ENCODE measurements at regions not wholly inside any gene's neighbourhood (a gene's known extent, or its start where the extent isn't known, plus 50 kb on each side); places are given as distances from the start of the nearest gene placed in this dataset.

GRCh38 chr11:115716601-115717529 is 212.7 kb upstream of the CADM1 start:
- DNase-seq, result peak; percentile 48

GRCh38 chr11:115716080-115716479 is 211.9 kb upstream of the CADM1 start:
- no peak for DNase-seq

GRCh38 chr11:115715251-115715770 is 211.1 kb upstream of the CADM1 start:
- no peak for DNase-seq

DNA sequence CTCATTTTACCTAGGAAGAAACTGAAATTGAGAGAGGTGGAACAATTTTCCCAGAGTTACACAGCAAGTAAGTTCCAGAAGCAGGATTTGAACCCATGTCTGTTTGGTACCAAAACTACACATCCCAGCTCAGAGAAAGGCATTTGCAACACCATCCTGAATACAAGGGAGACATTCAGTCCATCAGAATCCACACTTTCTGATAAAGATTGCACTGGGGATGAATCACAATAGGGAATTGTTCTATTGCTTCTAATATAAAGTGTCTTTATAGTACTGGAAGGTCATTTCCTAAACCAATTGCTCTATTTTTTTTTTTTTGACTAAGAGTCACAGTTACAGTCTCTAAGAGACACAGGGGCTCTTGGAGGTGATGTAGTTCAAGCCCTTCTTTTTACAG is 208.1 kb upstream of the CADM1 start:
- no peak for DNase-seq

- peak; percentile 21 for DNase-seq
Measured at GRCh38 chr11:115710980-115711379, 206.8 kb upstream of the CADM1 start.

DNA sequence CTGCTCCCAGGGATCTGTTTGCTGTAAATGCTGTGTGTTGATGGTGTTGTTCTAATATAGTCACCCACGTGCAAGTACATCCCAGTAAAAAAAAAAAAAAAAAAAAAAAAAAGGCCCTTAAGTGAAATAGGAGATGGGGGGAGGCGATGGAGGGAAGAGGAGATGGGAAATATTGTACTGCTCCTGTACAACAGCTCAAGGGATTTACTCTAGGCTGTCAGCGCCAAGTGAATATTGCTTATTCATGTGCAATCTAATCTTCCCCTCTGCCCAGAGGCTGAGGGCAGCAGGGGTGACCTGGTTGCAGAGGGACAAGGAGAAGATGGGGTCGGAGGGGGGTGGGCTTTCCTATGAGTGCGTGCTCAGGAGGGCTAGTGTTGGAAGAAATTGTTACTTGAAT is 206.2 kb upstream of the CADM1 start:
- DNase-seq, result no peak

DNA sequence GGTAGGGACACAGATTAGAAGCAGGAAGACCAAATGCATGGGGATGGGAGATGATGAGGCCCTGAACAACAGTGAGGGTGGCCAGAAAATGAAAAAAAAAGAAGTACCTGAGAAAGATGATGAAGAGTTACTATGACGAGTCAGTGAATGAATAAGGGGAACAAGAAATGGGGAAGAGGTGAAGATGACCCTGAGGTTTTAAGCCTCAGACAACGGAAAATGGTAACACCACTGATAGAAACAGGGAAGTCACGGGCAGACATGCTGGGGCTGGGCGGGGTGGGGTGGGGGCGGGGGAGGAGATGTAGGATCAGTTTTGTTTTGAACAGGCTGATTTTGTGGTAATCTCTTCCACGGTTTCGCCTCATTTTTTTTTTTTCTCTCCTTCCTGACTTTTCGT is 205.1 kb upstream of the CADM1 start:
- DNase-seq, result no peak

DNA sequence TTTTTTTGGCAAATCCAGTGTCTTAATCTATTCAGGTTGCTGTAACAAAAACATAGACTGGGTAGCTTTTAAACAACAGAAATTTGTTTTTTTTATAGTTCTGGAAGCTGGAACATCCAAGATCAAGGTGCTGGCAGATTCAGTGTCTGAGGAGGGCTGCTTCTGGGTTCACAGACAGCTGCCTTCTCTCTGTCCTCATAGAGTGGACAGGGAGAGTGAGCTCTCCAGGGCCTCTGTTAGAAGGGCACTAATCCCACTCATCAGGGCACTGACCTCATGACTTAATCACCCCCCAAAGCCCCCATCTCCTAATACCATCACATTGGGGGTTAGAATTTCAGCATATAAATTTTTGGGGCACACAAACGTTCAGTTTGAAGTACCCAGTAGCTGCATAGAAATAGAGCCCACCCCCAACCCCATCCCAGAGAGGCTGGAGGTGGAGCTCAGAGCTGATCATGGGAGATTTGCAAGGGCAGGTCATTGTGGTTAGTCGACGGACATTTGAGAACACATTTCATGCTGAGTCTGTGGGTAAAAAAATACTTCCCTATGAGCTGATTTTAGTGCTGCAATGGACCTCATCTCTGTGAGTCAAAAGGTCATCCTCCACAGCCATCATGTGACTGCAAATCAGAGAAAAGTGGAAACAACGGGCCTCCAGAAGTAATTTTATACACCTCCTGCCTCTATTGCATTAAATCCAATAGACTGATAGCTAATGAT is 203.1 kb upstream of the CADM1 start:
- DNase-seq, result no peak

DNA sequence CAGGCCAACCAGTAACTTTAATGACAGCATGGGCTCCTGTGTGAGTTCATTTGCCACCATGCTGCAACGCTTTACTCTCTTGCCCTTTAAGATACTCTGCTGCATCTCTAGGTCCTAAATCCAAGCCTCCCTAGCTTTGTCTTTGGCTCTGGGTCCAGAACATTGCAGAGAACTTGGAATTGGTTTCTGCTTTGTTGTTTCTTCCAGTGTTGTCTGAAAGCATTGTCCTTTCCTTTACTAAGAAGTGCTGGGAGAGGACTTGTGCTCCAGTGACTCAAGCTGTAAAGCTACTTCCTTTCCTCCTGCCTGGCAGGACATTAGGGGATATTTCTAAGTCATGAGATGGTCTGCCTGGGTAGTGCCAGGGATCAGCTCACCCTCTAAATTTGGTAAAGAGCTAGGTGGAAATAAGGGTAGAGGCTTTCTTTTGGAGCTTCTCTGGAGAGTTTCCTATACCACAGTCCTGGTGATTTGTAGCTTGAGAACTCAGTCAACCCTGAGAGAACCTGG is 202.5 kb upstream of the CADM1 start:
- no peak for DNase-seq

DNA sequence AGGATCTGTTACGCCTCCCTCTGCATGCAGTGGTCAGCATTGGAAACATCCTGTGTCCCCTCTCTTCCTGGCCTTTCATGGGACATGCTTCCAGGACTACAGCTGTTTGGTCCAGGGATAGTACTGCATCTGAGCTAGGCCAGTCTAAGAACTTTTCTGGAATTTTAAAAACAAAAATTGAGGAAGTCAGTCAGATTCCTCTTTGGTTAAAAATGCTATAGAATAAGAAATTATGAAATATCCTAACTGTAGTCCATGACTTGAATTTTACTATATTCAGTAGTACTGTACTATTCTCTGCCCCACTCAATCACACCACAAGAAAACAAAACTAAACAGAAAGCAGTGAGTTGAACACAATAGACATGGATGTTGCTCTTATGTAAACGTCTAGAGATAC is 201.0 kb upstream of the CADM1 start:
- no peak for DNase-seq

- no peak for DNase-seq
Measured at GRCh38 chr11:115700981-115701875, 197.0 kb upstream of the CADM1 start.

- DNase-seq, result no peak
Measured at GRCh38 chr11:115700496-115700895, 196.3 kb upstream of the CADM1 start.

DNA sequence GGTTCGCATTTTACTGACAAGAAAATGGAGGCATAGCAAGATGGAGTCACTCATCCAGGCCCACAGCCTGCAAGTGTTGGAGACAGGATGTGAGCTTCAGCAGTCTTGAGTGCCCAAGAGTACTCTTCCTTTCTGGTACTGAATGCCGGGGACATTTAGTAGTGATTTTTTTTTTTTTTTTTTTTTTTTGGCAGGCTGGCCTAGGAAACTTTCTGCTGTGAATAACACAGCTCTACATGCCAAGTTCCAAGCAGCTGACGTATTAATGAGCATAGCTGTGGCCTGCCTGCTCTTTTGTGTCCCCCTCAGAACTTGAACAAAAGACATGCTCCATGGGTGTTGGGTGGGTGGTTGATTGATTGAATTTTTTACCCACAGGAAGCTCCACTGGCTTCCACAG is 195.5 kb upstream of the CADM1 start:
- DNase-seq, result peak; percentile 92

DNA sequence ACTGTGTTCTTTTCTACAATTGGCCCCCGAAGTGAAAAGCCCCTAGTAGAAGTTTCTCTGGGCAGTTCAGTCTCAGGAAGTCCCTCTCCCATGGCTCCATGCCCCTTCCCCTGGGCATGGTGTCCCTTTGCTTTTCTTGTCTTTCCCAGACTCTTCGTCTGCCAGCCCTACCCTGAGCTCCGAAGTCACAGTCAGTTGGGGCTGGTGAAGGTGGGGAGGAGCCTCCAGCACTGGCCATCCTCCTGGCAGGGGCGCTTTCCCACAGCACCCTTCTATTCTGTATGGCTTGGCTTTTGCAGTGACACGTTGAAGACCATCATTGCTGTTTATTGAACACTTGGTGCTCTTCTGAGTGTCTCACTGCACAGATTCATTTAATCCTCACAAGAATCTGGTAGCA is 195.1 kb upstream of the CADM1 start:
- no peak for DNase-seq

DNA sequence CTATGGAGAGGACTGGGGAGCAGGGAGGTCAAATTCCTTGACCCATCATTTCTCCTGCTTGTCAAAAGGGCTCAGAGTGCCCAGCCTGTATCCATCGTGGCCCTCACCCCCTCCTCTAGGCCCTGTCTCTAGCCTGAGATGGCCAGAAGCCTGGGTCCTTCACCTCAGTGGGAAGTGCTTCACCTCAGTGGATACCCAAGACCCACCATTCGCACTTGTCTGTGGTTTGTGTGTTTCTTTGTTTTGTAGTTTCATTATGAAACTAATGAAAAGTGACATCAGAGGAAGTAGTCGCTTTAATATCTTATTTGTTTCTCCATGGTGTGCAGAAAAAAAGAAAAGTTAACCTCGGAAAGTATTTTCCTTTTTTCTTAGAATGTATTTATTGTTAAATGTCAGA is 194.0 kb upstream of the CADM1 start:
- DNase-seq, result no peak

DNA sequence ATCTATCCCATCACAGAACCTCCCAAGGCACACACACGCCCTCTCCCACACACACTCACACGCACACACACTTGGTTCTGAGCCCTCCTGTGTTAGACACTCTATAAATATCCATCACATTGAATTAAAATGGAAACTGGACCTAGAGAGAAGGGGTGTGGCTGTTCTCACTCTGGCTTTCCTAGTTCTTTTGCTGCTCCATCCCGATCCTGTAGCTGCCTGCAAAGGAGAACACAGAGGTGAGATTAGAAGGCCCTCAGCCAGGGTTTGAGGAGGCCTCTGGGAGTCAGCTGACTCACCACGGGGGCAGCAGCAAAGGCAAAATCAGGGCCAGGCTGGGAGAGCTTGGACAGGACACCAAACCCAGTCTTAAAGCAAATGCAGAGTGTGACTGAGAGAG is 192.3 kb upstream of the CADM1 start:
- DNase-seq, result no peak

- DNase-seq, result no peak
Measured at GRCh38 chr11:115695677-115696364, 191.6 kb upstream of the CADM1 start.

GRCh38 chr11:115693002-115693401 is 188.8 kb upstream of the CADM1 start:
- DNase-seq, result no peak

DNA sequence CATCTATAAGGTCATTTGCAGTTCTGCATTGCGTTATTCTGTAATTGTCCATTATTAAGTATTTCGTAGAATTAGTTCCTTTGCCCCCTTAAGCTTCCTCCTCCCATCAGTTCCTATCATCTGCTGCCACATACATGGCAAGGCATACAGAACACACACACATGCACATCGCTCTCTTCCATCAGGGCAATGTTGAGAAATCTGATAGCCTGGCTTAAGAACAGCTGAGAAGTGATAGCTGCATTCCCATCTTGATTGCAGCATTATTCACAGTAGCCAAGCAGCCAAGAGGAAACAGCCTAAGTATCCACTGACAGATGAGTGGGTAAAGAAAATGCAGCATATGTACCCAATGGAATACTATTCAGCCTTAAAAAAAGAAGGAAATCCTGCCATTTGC is 186.8 kb upstream of the CADM1 start:
- no peak for DNase-seq

GRCh38 chr11:115687934-115688333 is 183.7 kb upstream of the CADM1 start:
- DNase-seq, result no peak

GRCh38 chr11:115684699-115685098 is 180.5 kb upstream of the CADM1 start:
- no peak for DNase-seq

DNA sequence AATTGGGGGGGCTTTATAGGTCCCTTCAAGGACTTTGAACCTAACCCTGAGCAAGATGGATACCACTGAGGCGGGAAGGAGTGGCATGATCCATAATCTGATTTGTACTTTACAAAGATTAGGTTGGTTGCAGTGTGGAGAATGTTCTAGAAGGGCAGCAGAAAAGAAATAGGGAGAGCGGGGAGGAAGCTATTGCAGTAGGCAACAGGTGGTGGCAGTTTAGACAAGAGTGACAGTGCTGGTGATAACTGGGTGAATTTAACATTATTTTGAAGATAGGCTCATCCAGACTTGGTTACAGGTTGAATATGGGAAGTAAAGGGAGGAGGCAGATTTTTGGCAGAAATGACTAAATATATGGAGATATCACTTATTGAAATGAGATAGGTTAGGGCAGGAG is 179.9 kb upstream of the CADM1 start:
- no peak for DNase-seq

Measured in skin of body (tissue), 1 donor.